ENCODE measurements at regions not wholly inside any gene's neighbourhood (a gene's known extent, or its start where the extent isn't known, plus 50 kb on each side); places are given as distances from the start of the nearest gene placed in this dataset.

DNA sequence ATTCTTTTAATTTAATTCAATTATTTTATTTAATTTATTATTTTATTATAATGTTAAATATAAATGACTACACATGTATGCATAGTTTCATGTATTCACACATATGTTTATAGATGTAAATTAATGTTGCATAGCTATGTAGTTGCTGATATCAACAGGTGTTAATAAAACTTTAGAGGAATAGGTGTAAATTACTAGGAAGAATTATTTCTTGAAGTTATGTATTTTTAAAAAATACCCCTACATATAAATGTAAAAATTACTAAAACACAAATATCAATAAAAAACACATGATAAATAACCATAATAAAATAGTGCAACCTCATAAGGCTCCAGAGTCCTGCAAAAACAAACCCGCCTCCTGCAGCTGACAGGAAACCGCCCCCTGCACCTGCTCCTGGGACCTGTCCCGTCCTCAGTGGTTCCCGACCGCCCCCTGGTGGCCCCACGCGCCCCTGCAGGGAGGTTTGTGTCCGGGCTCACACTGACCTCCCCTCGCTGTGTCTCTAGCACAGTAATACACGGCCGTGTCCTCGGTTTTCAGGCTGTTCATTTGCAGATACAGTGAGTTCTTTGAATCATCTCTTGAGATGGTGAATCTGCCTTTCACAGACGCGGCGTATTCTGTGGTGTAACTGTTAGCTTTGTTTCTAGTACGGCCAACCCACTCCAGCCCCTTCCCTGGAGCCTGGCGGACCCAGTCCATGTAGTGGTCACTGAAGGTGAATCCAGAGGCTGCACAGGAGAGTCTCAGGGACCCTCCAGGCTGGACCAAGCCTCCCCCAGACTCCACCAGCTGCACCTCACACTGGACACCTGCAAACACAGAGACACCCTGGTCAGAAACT lies 1264.0 kb downstream of the TMEM121 start (continued):
- TF ChIP-seq, protein P1, sequence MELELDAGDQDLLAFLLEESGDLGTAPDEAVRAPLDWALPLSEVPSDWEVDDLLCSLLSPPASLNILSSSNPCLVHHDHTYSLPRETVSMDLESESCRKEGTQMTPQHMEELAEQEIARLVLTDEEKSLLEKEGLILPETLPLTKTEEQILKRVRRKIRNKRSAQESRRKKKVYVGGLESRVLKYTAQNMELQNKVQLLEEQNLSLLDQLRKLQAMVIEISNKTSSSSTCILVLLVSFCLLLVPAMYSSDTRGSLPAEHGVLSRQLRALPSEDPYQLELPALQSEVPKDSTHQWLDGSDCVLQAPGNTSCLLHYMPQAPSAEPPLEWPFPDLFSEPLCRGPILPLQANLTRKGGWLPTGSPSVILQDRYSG (CRISPR knock-in tag; IDR thresholded peaks at IDR 0.05), result no peak
- TF ChIP-seq KLF15 (CRISPR knock-in tag; IDR thresholded peaks at IDR 0.05; ENCODE audit: borderline replicate concordance) (no peak), TBX2 (CRISPR knock-in tag; IDR thresholded peaks at IDR 0.05; ENCODE audit: borderline replicate concordance) (no peak), HMG20B (CRISPR knock-in tag; conservative IDR thresholded peaks at IDR 0.05) (no peak), BHLHE40 (IDR thresholded peaks at IDR 0.05; ENCODE audit: low read length) (no peak), SOX13 (IDR thresholded peaks at IDR 0.05) (no peak), SOX13 (CRISPR knock-in tag; conservative IDR thresholded peaks at IDR 0.05 in 1 of 2, IDR thresholded peaks at IDR 0.05 in 1 of 2) (no peak), ZNF775 (CRISPR knock-in tag; IDR thresholded peaks at IDR 0.05; ENCODE audit: borderline replicate concordance) (no peak), XRCC5 (optimal IDR thresholded peaks at IDR 0.05; ENCODE audit: low read length) (peak; percentile 53), SATB2 (CRISPR knock-in tag; IDR thresholded peaks at IDR 0.05) (no peak), ZNF350 (CRISPR knock-in tag; IDR thresholded peaks at IDR 0.05; ENCODE audit: borderline replicate concordance, low read depth) (no peak), GABPA (IDR thresholded peaks at IDR 0.05; ENCODE audit: low read depth, low read length) (0 out of 2 replicates have a peak, but pooled peaks have one; percentile 5), GABPA (CRISPR knock-in tag; IDR thresholded peaks at IDR 0.05; ENCODE audit: low read depth) (no peak), ZMYM3 (CRISPR knock-in tag; IDR thresholded peaks at IDR 0.05) (no peak)
- TF ChIP-seq, protein P2, sequence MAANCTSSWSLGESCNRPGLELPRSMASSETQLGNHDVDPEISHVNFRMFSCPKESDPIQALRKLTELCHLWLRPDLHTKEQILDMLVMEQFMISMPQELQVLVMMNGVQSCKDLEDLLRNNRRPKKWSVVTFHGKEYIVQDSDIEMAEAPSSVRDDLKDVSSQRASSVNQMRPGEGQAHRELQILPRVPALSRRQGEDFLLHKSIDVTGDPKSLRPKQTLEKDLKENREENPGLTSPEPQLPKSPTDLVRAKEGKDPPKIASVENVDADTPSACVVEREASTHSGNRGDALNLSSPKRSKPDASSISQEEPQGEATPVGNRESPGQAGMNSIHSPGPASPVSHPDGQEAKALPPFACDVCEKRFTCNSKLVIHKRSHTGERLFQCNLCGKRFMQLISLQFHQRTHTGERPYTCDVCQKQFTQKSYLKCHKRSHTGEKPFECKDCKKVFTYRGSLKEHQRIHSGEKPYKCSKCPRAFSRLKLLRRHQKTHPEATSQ (CRISPR knock-in tag; IDR thresholded peaks at IDR 0.05; ENCODE audit: borderline replicate concordance), result no peak
- TF ChIP-seq, protein P3, sequence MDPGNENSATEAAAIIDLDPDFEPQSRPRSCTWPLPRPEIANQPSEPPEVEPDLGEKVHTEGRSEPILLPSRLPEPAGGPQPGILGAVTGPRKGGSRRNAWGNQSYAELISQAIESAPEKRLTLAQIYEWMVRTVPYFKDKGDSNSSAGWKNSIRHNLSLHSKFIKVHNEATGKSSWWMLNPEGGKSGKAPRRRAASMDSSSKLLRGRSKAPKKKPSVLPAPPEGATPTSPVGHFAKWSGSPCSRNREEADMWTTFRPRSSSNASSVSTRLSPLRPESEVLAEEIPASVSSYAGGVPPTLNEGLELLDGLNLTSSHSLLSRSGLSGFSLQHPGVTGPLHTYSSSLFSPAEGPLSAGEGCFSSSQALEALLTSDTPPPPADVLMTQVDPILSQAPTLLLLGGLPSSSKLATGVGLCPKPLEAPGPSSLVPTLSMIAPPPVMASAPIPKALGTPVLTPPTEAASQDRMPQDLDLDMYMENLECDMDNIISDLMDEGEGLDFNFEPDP (CRISPR knock-in tag; conservative IDR thresholded peaks at IDR 0.05), result no peak

Measured in HepG2 (cell line).